T47D (cell line): ENCODE measurements at regions not wholly inside any gene's neighbourhood (a gene's known extent, or its start where the extent isn't known, plus 50 kb on each side); places are given as distances from the start of the nearest gene placed in this dataset.
"Not testable (repeated sequence)": the region's sequence is repeated elsewhere in the genome, so short reads cannot be mapped to it uniquely, and the experiment has no call there.

Source experiments
- DNase-seq, 2 experiments: peaks; one replicate each; pipeline versions ENCODE4 v3.0.0 to v3.0.0-alpha.2; 2011 to 2012; ENCODE audit warnings: low read depth in 1 of 2, low spot score in 1 of 2
- JUND ChIP-seq: IDR thresholded peaks from 2 replicates; pipeline ENCODE4 v1.6.1; 2012; ENCODE audit warnings: low read depth
- in situ Hi-C: cut with HindIII; loops from 2 replicates; pipeline ENCODE4 v1.10.0; 2016; ENCODE audit warnings: low sequenced_read_pairs, low pct_unique_long_range_greater_than_20kb

DNA sequence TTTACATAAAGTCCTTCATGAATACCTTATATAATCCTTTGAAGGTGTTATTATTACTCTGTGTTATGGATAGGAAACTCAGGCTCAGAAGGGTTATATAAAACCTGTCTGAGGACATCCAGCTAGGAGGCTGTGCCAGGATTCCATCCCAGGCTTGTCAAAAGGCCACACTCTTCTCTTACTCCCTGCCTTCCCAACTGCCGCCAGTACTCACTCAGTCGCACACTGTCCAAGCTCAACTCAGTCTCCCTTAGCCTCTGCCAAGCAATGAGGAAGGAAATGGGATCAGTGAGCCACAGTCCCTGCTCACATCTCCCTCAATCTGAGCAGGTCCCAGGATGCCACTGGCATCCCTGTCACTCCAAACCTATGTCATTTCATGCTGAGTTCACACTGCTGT lies 94.4 kb downstream of the NAV1 start:
- TF ChIP-seq JUND, result no peak

DNA sequence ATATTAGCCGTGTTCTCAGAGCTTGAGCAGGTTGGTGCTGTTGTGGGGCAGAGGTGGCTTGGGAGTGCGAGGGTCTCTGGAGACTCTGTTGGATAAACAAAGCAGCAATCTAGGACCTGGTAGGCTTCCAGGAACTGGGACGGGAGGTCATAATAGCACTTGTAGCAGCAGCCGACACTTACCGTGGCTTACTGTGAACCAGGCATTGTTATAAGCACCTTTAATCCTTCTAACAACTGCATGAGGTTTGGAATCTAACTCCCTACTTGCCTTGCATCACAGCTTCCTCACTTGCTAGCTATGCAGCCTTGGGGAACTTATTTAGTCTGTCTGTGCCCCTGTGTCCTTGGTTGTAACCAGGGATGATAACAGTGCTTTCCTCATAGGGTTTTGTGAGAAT lies 94.9 kb downstream of the NAV1 start:
- no peak for TF ChIP-seq JUND
- no peak for DNase-seq
- in situ Hi-C loops, result no loop called here

More for the DNA sequence above, 94.4 kb downstream of the NAV1 start:
- DNase-seq, result no peak
- in situ Hi-C loops, result no loop called here

GRCh38 chr1:201634261-201634660 lies 95.3 kb downstream of the NAV1 start:
- DNase-seq, result no peak
- TF ChIP-seq JUND, result no peak
- in situ Hi-C loops, result no loop called here

GRCh38 chr1:201636097-201636496 lies 97.2 kb downstream of the NAV1 start:
- DNase-seq, result no peak
- in situ Hi-C loops, result no loop called here
- TF ChIP-seq JUND, result no peak

DNA sequence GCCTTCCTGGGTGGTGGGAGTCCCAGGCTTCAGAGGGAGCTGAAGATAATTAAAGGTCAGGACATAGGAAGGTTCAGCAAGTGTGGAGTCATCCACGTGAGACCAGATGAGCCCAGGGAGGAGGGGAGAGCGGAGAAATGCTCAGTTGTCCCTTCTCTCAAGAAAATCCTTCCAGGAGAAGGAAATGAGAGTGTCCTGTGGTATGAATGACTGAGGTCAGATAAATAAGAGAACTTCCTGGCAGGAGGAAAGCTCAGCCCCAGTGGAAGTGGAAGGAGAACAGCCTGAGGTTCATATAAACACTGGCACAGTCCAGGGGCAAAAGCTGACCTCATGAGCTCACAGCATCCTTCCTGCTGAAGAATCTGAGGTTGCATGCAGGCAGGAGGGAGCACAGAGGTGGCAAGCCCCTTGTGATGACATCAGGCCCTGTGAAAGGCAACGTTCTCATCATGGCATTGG lies 97.6 kb downstream of the NAV1 start:
- DNase-seq, result no peak

GRCh38 chr1:201637282-201638079 lies 98.6 kb downstream of the NAV1 start:
- no peak for TF ChIP-seq JUND
- no peak for DNase-seq
- in situ Hi-C loops, result no loop called here

More for the DNA sequence above, 97.6 kb downstream of the NAV1 start:
- TF ChIP-seq JUND, result no peak
- in situ Hi-C loops, result no loop called here

- in situ Hi-C loops, result no loop called here
- no peak for DNase-seq
- TF ChIP-seq JUND, result no peak
Measured at GRCh38 chr1:201639391-201639790, 100.5 kb downstream of the NAV1 start.

DNA sequence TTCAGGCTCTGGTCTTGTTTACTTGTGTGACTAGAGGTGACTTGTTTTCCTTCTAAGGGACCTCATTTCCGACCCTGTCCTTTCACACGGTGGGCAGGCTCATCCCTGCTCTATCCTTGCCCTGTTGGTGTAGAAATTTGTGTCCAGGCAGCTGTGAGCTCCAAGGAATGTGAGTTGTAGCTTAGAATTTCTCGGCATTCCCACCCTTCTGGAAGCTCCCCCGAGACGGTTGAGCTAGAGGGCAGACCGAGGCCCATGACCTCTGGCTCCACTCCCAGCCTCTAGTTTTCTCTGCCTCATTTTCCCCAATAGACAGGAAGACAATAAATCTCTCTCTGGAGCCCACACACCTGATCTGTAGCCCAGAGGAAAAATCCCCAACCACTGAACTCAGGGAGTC lies 100.9 kb downstream of the NAV1 start:
- in situ Hi-C loops, result no loop called here
- DNase-seq, result no peak
- TF ChIP-seq JUND, result no peak

DNA sequence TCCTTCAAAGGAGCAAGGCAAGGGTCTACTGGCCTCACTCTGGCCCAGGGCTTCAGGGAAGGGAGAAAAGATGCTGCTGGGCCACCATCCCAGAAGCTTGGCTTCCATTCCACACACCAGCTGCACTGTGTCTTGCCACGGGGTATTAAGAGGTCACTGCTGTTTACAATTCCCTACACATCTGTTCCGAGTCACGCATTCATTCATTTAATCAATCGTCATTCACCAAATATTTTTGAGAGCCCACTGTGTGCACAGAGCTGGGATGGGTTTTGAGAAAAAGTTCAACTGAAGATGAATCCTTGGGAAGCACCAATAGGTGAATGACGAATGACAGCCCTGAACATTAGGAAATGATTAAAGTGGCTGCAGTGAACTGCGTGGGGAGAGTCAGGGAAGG lies 101.7 kb downstream of the NAV1 start:
- DNase-seq, result no peak
- no peak for TF ChIP-seq JUND

DNA sequence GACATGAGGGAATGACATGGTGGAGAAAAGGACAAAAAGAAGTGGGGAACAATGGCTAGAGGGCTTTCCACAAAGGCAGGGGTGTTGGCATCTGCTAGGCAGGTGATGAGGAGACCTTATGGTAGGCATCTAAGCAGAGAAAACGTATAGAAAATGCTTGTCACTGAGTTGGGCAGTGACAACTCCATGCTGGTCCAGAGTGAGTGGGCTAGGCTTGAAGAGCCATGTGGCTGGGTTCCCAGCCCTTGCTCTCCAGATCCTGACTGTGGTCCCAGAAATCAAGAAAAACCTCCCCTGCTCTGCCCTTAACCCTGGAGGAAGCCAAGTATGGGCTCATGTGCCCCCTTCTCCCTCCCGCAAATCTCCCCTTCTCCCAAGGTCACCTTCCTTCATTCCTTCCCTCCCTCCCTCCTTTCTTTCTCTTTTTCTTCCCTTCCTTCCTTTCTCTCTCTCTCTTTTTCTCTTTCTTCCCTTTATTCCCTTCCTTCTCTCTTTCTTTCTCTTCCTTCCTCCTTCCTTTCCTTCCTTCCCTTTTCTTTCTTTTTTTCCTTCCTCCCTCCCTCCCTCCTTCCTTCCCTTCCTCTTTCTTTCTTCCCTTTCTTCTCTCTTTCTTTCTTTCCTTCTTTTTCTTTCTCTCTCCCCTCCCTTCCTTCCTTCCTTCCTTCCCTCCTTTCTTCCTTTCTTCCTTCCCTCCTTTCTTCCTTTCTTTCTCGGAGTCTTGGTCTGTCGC lies 102.8 kb downstream of the NAV1 start:
- DNase-seq, result no peak
- no peak for TF ChIP-seq JUND
- in situ Hi-C loops, result no loop called here

More for the DNA sequence above, 101.7 kb downstream of the NAV1 start:
- in situ Hi-C loops, result no loop called here

GRCh38 chr1:201643835-201644104 lies 104.8 kb downstream of the NAV1 start:
- in situ Hi-C loops, result no loop called here
- no peak for DNase-seq
- TF ChIP-seq JUND, result no peak

DNA sequence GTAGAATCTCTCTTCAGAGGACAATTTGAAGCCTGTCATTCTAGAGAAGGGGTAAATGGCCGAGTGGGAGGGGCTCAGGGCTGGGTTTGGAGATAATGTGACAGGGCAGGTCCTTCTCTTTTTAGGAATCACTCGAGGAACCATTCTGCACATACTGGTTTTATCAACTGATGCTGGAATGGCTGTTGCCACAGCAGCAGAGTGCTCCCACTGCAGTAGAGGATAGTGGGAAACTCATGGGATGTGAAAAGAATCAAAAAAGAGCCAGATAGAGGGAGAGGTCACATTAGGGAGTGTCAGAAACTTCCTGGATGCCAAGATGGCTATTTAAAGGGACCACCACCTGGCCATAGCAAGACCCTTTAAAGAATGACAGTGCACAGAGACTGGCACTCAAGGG lies 105.3 kb downstream of the NAV1 start:
- in situ Hi-C loops, result no loop called here
- TF ChIP-seq JUND, result no peak
- DNase-seq, result no peak

DNA sequence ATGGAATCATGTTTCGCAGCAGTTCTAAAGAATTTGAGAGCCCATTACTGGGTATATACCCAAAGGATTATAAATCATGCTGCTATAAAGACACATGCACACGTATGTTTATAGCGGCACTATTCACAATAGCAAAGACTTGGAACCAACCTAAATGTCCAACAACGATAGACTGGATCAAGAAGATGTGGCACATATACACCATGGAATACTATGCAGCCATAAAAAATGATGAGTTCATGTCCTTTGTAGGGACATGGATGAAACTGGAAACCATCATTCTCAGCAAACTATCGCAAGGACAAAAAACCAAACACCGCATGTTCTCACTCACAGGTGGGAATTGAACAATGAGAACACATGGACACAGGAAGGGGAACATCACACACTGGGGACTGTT lies 106.1 kb downstream of the NAV1 start:
- DNase-seq, in situ Hi-C loops: not testable (repeated sequence)
